GM23338 (cell line): ENCODE measurements at regions not wholly inside any gene's neighbourhood (a gene's known extent, or its start where the extent isn't known, plus 50 kb on each side); places are given as distances from the start of the nearest gene placed in this dataset.

Experiments used
- ATAC-seq: fragments of 200-7000 bp; cut with Tn5 transposase; 3 replicates; pipeline ENCODE4 v1.9.1; 2020
- DNase-seq: peaks from one replicate; pipeline ENCODE4 v3.0.0-alpha.2; 2015; ENCODE audit warnings: low spot score
- H2AFZ ChIP-seq: fragments of 200-600 bp; sonication (generic); 2 replicates; pipeline ENCODE4 v1.8.0; 2016; ENCODE audit warnings: antibody characterized with exemption, mild to moderate bottlenecking, moderate library complexity
- H3F3A ChIP-seq: fragments of 200-600 bp; sonication (generic); replicated peaks from 2 replicates; pipeline ENCODE4 v1.8.0; 2017; ENCODE audit warnings: antibody characterized with exemption, mixed run types, low read depth
- H3K27ac ChIP-seq: fragments of 200-600 bp; sonication (generic); 2 replicates; pipeline ENCODE4 v1.6.1; 2016; ENCODE audit warnings: low read depth
- H3K27me3 ChIP-seq: fragments of 200-600 bp; sonication (generic); 2 replicates; pipeline ENCODE4 v1.8.0; 2016; ENCODE audit warnings: mild to moderate bottlenecking, mixed run types, moderate library complexity; ENCODE audit not compliant: insufficient read depth
- H3K36me3 ChIP-seq: fragments of 200-600 bp; sonication (generic); 2 replicates; pipeline ENCODE4 v1.8.0; 2016; ENCODE audit warnings: mild to moderate bottlenecking; ENCODE audit not compliant: insufficient read depth
- H3K4me1 ChIP-seq: fragments of 200-600 bp; sonication (generic); 2 replicates; pipeline ENCODE4 v1.8.0; 2016; ENCODE audit warnings: mild to moderate bottlenecking, moderate library complexity; ENCODE audit not compliant: insufficient read depth
- H3K4me2 ChIP-seq: fragments of 200-600 bp; sonication (generic); 2 replicates; pipeline ENCODE4 v1.7.1; 2017; ENCODE audit warnings: mixed run types
- H3K4me3 ChIP-seq: fragments of 200-600 bp; sonication (generic); 2 replicates; pipeline ENCODE4 v1.6.1; 2016; ENCODE audit warnings: mixed run types
- H3K79me2 ChIP-seq: fragments of 200-600 bp; sonication (generic); replicated peaks from 2 replicates; pipeline ENCODE4 v1.8.0; 2017; ENCODE audit warnings: mild to moderate bottlenecking; ENCODE audit not compliant: insufficient read depth
- H3K9me2 ChIP-seq: fragments of 200-600 bp; sonication (generic); 2 replicates; pipeline ENCODE4 v1.8.0; 2017; ENCODE audit not compliant: insufficient read depth
- H4K20me1 ChIP-seq: fragments of 200-600 bp; sonication (generic); replicated peaks from 2 replicates; pipeline ENCODE4 v1.8.0; 2017; ENCODE audit warnings: mild to moderate bottlenecking; ENCODE audit not compliant: insufficient read depth
- H3K27ac Mint-ChIP-seq: 2 replicates; pipeline ENCODE4 v1.8.0; 2020; ENCODE audit warnings: inconsistent platforms, mild to moderate bottlenecking, moderate library complexity, mixed read lengths
- H3K27me3 Mint-ChIP-seq: 3 replicates; pipeline ENCODE4 v1.8.0; 2022; ENCODE audit warnings: low read depth, mild to moderate bottlenecking, moderate library complexity, mixed read lengths, inconsistent platforms; ENCODE audit not compliant: insufficient read depth, poor library complexity
- H3K36me3 Mint-ChIP-seq: 3 replicates; pipeline ENCODE4 v1.8.0; 2021; ENCODE audit warnings: low read depth, mild to moderate bottlenecking, inconsistent platforms, moderate library complexity, mixed read lengths
- H3K4me1 Mint-ChIP-seq: 3 replicates; pipeline ENCODE4 v1.8.0; 2020; ENCODE audit warnings: mild to moderate bottlenecking, inconsistent platforms, mixed read lengths
- H3K4me3 Mint-ChIP-seq: 3 replicates; pipeline ENCODE4 v1.8.0; 2021; ENCODE audit warnings: moderate library complexity, mild to moderate bottlenecking, inconsistent platforms, mixed read lengths
- H3K9me3 Mint-ChIP-seq: 3 replicates; pipeline ENCODE4 v1.8.0; 2020; ENCODE audit warnings: moderate library complexity, mild to moderate bottlenecking, inconsistent platforms, mixed read lengths
- CREB1 ChIP-seq: fragments of 250-450 bp; sonication (Bioruptor Pico); IDR thresholded peaks from 2 replicates; pipeline ENCODE4 v1.5.0; 2020; ENCODE audit warnings: low read depth, mild to moderate bottlenecking, moderate library complexity
- EZH2 ChIP-seq: fragments of 200-600 bp; sonication (generic); IDR thresholded peaks from one replicate; pipeline ENCODE4 v1.8.0; 2017; ENCODE audit warnings: antibody characterized with exemption, mild to moderate bottlenecking, low read depth; ENCODE audit not compliant: unreplicated experiment
- EZH2phosphoT487 ChIP-seq: fragments of 200-600 bp; sonication (generic); IDR thresholded peaks from one replicate; pipeline ENCODE4 v1.8.1; 2018; ENCODE audit warnings: antibody characterized with exemption; ENCODE audit not compliant: unreplicated experiment
- JUNB ChIP-seq: IDR thresholded peaks from one replicate; pipeline ENCODE4 v1.6.1; 2016; ENCODE audit warnings: antibody characterized with exemption; ENCODE audit not compliant: unreplicated experiment
- NANOG ChIP-seq: IDR thresholded peaks from 2 replicates; pipeline ENCODE4 v1.6.1; 2016; ENCODE audit warnings: antibody characterized with exemption, borderline replicate concordance
- POLR2AphosphoS5 ChIP-seq: IDR thresholded peaks from 2 replicates; pipeline ENCODE4 v1.6.1; 2016; ENCODE audit warnings: antibody characterized with exemption, low read depth
- STAT1 ChIP-seq: IDR thresholded peaks from one replicate; pipeline ENCODE4 v1.6.1; 2016; ENCODE audit warnings: antibody characterized with exemption; ENCODE audit not compliant: unreplicated experiment
- ZNF114 ChIP-seq: fragments of 250-450 bp; sonication (Bioruptor Pico); IDR thresholded peaks from 2 replicates; pipeline ENCODE4 v1.5.0; 2020; ENCODE audit warnings: mild to moderate bottlenecking, moderate library complexity
- ZNF331 ChIP-seq: fragments of 250-450 bp; sonication (Bioruptor Pico); IDR thresholded peaks from 2 replicates; pipeline ENCODE4 v1.5.0; 2020; ENCODE audit warnings: low read depth, mild to moderate bottlenecking, moderate library complexity
- TF ChIP-seq, protein P1 (sequence below), 2 experiments: fragments of 200-600 bp in 1 of 2; sonication (generic) in 1 of 2; conservative IDR thresholded peaks; 2 replicates each; pipeline versions ENCODE4 v1.5.1 to v1.6.1; 2016 to 2017; ENCODE audit warnings: antibody characterized with exemption in 2 of 2, low read depth in 2 of 2, mild to moderate bottlenecking in 2 of 2, moderate library complexity in 1 of 2
- TF ChIP-seq, protein P2 (sequence below): IDR thresholded peaks from 2 replicates; pipeline ENCODE4 v1.6.1; 2016; ENCODE audit warnings: antibody characterized with exemption
- TF ChIP-seq, protein P3 (sequence below): IDR thresholded peaks from one replicate; pipeline ENCODE4 v1.6.1; 2018; ENCODE audit warnings: antibody characterized with exemption; ENCODE audit not compliant: unreplicated experiment

DNA sequence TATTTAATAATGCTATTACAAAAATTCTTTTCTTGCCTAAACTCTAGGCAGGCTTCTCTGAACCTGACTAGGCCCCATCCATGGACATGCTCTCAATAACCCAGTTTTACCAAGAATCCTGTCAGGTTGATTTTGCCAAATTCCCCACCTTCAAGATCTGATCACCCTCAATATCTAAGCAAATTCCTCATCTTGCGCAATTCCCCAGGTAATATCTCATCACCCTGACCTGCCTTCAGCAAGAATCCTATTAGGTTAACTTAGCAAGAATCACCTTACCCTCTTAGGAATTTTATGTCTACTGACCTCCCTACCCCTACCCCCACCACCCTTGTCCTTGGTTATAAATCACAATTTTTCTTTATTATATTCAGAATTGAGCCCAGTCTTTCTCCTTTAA, 579.1 kb downstream of the C4orf33 start (continued):
- TF ChIP-seq, protein P1, sequence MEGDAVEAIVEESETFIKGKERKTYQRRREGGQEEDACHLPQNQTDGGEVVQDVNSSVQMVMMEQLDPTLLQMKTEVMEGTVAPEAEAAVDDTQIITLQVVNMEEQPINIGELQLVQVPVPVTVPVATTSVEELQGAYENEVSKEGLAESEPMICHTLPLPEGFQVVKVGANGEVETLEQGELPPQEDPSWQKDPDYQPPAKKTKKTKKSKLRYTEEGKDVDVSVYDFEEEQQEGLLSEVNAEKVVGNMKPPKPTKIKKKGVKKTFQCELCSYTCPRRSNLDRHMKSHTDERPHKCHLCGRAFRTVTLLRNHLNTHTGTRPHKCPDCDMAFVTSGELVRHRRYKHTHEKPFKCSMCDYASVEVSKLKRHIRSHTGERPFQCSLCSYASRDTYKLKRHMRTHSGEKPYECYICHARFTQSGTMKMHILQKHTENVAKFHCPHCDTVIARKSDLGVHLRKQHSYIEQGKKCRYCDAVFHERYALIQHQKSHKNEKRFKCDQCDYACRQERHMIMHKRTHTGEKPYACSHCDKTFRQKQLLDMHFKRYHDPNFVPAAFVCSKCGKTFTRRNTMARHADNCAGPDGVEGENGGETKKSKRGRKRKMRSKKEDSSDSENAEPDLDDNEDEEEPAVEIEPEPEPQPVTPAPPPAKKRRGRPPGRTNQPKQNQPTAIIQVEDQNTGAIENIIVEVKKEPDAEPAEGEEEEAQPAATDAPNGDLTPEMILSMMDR (conservative IDR thresholded peaks at IDR 0.05; ENCODE audit: low read depth in 2 of 2): no peak
- TF ChIP-seq ZNF331: no peak
- no peak for TF ChIP-seq POLR2AphosphoS5
- no peak for TF ChIP-seq ZNF114 (CRISPR knock-in tag)
- no peak for TF ChIP-seq CREB1 (CRISPR knock-in tag)
- no peak for TF ChIP-seq EZH2
- TF ChIP-seq, protein P2, sequence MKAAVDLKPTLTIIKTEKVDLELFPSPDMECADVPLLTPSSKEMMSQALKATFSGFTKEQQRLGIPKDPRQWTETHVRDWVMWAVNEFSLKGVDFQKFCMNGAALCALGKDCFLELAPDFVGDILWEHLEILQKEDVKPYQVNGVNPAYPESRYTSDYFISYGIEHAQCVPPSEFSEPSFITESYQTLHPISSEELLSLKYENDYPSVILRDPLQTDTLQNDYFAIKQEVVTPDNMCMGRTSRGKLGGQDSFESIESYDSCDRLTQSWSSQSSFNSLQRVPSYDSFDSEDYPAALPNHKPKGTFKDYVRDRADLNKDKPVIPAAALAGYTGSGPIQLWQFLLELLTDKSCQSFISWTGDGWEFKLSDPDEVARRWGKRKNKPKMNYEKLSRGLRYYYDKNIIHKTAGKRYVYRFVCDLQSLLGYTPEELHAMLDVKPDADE: no peak
- TF ChIP-seq, protein P3, sequence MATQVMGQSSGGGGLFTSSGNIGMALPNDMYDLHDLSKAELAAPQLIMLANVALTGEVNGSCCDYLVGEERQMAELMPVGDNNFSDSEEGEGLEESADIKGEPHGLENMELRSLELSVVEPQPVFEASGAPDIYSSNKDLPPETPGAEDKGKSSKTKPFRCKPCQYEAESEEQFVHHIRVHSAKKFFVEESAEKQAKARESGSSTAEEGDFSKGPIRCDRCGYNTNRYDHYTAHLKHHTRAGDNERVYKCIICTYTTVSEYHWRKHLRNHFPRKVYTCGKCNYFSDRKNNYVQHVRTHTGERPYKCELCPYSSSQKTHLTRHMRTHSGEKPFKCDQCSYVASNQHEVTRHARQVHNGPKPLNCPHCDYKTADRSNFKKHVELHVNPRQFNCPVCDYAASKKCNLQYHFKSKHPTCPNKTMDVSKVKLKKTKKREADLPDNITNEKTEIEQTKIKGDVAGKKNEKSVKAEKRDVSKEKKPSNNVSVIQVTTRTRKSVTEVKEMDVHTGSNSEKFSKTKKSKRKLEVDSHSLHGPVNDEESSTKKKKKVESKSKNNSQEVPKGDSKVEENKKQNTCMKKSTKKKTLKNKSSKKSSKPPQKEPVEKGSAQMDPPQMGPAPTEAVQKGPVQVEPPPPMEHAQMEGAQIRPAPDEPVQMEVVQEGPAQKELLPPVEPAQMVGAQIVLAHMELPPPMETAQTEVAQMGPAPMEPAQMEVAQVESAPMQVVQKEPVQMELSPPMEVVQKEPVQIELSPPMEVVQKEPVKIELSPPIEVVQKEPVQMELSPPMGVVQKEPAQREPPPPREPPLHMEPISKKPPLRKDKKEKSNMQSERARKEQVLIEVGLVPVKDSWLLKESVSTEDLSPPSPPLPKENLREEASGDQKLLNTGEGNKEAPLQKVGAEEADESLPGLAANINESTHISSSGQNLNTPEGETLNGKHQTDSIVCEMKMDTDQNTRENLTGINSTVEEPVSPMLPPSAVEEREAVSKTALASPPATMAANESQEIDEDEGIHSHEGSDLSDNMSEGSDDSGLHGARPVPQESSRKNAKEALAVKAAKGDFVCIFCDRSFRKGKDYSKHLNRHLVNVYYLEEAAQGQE: no peak

DNA sequence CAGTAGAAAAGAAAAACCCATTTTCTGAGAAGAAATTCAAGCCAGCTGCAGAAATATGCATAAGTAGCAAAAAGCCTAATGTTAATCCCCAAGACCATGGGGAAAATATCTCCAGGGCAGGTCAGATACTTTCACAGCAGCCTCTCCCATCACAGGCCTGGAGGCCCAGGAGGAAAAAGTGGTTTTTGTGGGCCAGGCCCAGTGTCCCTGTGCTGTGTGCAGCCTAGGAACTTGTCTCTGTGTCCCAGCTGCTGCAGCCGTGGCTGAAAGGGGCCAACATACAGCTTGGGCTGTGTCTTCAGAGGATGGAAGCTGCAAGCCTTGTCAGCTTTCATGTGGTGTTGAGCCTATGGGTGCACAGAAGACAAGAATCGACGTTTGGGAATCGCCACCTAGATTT, 581.0 kb downstream of the C4orf33 start:
- no peak overlapping the region for H3K27ac Mint-ChIP-seq
- no peak overlapping the region for H2AFZ ChIP-seq
- H3K36me3 ChIP-seq: no peaks in the 10 kb centered on the region; the same call in 1 of the 2 replicates
- H3K4me3 ChIP-seq: no peak overlapping the region
- no peak overlapping the region for H3K4me3 Mint-ChIP-seq
- H3K4me1 Mint-ChIP-seq: no peaks in the 10 kb centered on the region
- DNase-seq (no peak), ATAC-seq (no peak)
- no peak for TF ChIP-seq ZNF331
- no peak for TF ChIP-seq EZH2phosphoT487
- no peak for TF ChIP-seq POLR2AphosphoS5
- TF ChIP-seq, protein P3: no peak
- no peak for TF ChIP-seq NANOG
- no peak for TF ChIP-seq STAT1
- TF ChIP-seq ZNF114 (CRISPR knock-in tag): no peak
- TF ChIP-seq JUNB: no peak
- TF ChIP-seq, protein P2: no peak
- TF ChIP-seq, protein P1 (conservative IDR thresholded peaks at IDR 0.05; ENCODE audit: low read depth in 2 of 2): no peak
- H3K27ac ChIP-seq: no peak overlapping the region
- peaks cover 25% of the 10 kb centered on the region for H3K36me3 Mint-ChIP-seq
- no peaks in the 10 kb centered on the region for H3F3A ChIP-seq
- H3K4me1 ChIP-seq: no peaks in the 10 kb centered on the region
- peaks cover 31% of the 10 kb centered on the region for H3K9me3 Mint-ChIP-seq
- H3K4me2 ChIP-seq: no peak overlapping the region
- no peaks in the 10 kb centered on the region for H4K20me1 ChIP-seq
- no peaks in the 10 kb centered on the region for H3K27me3 Mint-ChIP-seq
- H3K9me2 ChIP-seq: no peaks in the 10 kb centered on the region
- H3K27me3 ChIP-seq: no peaks in the 10 kb centered on the region
- no peaks in the 10 kb centered on the region for H3K79me2 ChIP-seq
